Lung (tissue), 11 donors: ENCODE measurements at regions not wholly inside any gene's neighbourhood (a gene's known extent, or its start where the extent isn't known, plus 50 kb on each side); places are given as distances from the start of the nearest gene placed in this dataset.

Experiments used
- ATAC-seq: fragments of 200-7000 bp; cut with Tn5 transposase; one replicate; pipeline ENCODE4 v1.9.1; 2020; ENCODE audit warnings: moderate number of reproducible peaks; ENCODE audit not compliant: insufficient read depth, low FRiP score
- DNase-seq, 3 donors: peaks; one replicate each; pipeline ENCODE4 v3.0.0-alpha.2; 2013 to 2017
- H3K27ac ChIP-seq, 2 donors: one replicate each; pipeline ENCODE4 v1.5.1; 2013; ENCODE audit warnings: mild to moderate bottlenecking in 2 of 2, moderate library complexity in 2 of 2, control low read depth in 1 of 2, inconsistent platforms in 1 of 2, low read depth in 1 of 2, low read length in 1 of 2
- H3K27me3 ChIP-seq, 3 donors: one replicate each; pipeline ENCODE4 v1.5.1; 2013; ENCODE audit warnings: low read length in 2 of 3; ENCODE audit not compliant: control insufficient read depth in 3 of 3, insufficient read depth in 3 of 3
- H3K36me3 ChIP-seq, 4 donors: one replicate each; pipeline ENCODE4 v1.5.1; 2013; ENCODE audit warnings: low read length in 4 of 4, mild to moderate bottlenecking in 1 of 4, moderate library complexity in 1 of 4; ENCODE audit not compliant: control insufficient read depth in 4 of 4, insufficient read depth in 4 of 4
- H3K4me1 ChIP-seq, 5 donors: one replicate each; pipeline ENCODE4 v1.5.1; 2013; ENCODE audit warnings: low read length in 5 of 5, mild to moderate bottlenecking in 2 of 5, moderate library complexity in 1 of 5; ENCODE audit not compliant: control insufficient read depth in 5 of 5, insufficient read depth in 5 of 5
- H3K4me3 ChIP-seq: one replicate; pipeline ENCODE4 v1.5.1; 2013; ENCODE audit warnings: mild to moderate bottlenecking, control low read depth, moderate library complexity
- H3K9ac ChIP-seq, 2 donors: one replicate each; pipeline ENCODE4 v1.5.1; 2013; ENCODE audit warnings: low read length in 2 of 2, control low read depth in 1 of 2; ENCODE audit not compliant: insufficient read depth in 1 of 2
- H3K9me3 ChIP-seq, 4 donors: one replicate each; pipeline ENCODE4 v1.5.1; 2013; ENCODE audit warnings: low read length in 3 of 4, mild to moderate bottlenecking in 1 of 4, moderate library complexity in 1 of 4; ENCODE audit not compliant: control insufficient read depth in 4 of 4, insufficient read depth in 3 of 4
- WGBS, 2 donors: extraction: QIAGEN DNeasy Blood & Tissue Kit; methylation state at CpG; one replicate each; pipeline ENCODE4 v1.1.7; 2013; 5-methylcytosine and 5-hydroxymethylcytosine counted together
- TF ChIP-seq, protein P1 (sequence below): IDR thresholded peaks from 2 replicates; pipeline ENCODE4 v1.5.1; 2012; ENCODE audit warnings: mild to moderate bottlenecking; ENCODE audit errors: control extremely low read depth, extremely low read depth
- donor health status: control.
- donor health status: control.
- donor health status: Bipolar disorder and iron deficiency.
- donor health status: healthy.
- donor health status: DM: yes; HTN: yes; CAD: no.

DNA sequence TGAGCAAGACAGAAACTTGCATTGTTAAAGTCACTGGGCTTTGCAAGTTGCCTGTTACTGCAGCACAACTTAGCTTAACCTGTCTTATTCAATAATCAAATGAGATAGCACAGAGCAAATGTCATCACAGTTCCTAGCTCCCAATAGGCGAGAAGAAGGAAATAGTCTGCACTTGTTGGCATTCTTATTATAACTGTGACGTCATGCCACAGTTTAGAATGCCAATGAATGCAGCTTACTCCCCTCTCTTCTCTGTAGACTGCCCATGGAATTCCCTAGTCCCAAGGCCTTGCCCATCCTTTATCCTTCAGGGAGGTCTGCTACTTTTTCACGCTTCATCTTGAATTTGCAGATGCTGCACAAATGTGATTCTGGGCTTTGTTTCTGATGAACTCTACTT is 1094.9 kb upstream of the AUTS2 start:
- Histone ChIP-seq H3K9ac (no peak overlapping the region), H3K27ac (no peak overlapping the region), H3K4me3 (no peak overlapping the region), H3K4me1 (no peaks in the 10 kb centered on the region), H3K27me3 (peaks cover 0 to 2% (median 0%) of the 10 kb centered on the region in 3 donors), H3K9me3 (peaks cover 0 to 3% (median 0%) of the 10 kb centered on the region in 4 donors), H3K36me3 (no peaks in the 10 kb centered on the region)
- DNase-seq (no peak), ATAC-seq (no peak)
- 82 to 92% methylated on average over 3 of the region's 3 CpGs for WGBS, 2 donors
- TF ChIP-seq, protein P1, sequence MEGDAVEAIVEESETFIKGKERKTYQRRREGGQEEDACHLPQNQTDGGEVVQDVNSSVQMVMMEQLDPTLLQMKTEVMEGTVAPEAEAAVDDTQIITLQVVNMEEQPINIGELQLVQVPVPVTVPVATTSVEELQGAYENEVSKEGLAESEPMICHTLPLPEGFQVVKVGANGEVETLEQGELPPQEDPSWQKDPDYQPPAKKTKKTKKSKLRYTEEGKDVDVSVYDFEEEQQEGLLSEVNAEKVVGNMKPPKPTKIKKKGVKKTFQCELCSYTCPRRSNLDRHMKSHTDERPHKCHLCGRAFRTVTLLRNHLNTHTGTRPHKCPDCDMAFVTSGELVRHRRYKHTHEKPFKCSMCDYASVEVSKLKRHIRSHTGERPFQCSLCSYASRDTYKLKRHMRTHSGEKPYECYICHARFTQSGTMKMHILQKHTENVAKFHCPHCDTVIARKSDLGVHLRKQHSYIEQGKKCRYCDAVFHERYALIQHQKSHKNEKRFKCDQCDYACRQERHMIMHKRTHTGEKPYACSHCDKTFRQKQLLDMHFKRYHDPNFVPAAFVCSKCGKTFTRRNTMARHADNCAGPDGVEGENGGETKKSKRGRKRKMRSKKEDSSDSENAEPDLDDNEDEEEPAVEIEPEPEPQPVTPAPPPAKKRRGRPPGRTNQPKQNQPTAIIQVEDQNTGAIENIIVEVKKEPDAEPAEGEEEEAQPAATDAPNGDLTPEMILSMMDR: no peak

DNA sequence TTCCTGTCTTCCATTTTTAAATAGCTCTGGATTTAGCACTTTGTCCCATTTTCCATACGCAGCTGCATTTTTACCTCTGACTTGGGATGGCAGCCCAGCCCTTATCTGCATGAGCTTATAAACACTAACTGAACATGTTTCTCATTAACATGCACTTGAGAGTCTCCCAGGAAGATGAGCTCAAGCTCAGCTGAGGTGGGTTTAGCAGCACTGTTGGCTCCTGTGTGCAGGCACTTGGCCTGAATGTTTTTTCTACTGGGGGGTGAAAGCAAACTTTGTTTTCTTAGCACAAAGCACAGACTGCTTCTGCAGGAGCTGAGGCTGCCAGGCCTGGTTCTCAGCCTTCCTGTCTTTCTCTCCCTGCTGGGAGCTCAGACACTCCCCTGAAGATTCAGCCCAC is 1093.6 kb upstream of the AUTS2 start:
- Histone ChIP-seq H3K4me3 (no peak overlapping the region), H3K27ac (no peak overlapping the region), H3K9ac (no peak overlapping the region), H3K27me3 (peaks cover 0 to 2% (median 0%) of the 10 kb centered on the region in 3 donors), H3K9me3 (peaks cover 0 to 13% (median 0%) of the 10 kb centered on the region in 4 donors), H3K36me3 (no peaks in the 10 kb centered on the region), H3K4me1 (no peaks in the 10 kb centered on the region)
- ATAC-seq (no peak), DNase-seq (no peak)
- TF ChIP-seq, protein P1: no peak
- 78 to 81% methylated on average over 1 of the region's 1 CpG for WGBS, 2 donors

DNA sequence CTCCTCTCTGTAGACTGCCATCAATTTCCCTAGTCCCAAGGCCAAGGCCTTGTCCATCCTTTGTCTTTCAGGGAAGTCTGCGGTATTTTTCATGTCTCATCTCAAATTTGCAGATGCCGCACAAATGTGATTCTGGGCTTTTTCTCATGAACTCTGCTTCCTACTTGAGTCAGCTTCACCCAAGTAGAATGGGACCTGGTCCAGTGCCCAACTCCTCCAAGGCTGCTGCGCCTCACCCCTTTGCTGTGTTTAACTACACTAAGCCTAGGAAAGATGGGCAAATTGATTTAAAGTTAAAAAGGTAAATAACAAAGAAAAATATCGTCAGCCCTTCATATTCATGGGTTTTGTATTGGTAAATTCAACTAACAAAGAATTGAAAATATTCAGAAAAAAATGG is 1092.6 kb upstream of the AUTS2 start:
- Histone ChIP-seq H3K9me3 (peaks cover 0 to 15% (median 0%) of the 10 kb centered on the region in 4 donors), H3K27ac (no peak overlapping the region), H3K9ac (no peak overlapping the region), H3K4me1 (no peaks in the 10 kb centered on the region), H3K27me3 (peaks cover 0 to 2% (median 0%) of the 10 kb centered on the region in 3 donors), H3K36me3 (no peaks in the 10 kb centered on the region), H3K4me3 (no peak overlapping the region)
- no peak for DNase-seq
- TF ChIP-seq, protein P1: no peak
- 92 to 94% methylated on average over 4 of the region's 4 CpGs for WGBS, 2 donors
- ATAC-seq: no peak

DNA sequence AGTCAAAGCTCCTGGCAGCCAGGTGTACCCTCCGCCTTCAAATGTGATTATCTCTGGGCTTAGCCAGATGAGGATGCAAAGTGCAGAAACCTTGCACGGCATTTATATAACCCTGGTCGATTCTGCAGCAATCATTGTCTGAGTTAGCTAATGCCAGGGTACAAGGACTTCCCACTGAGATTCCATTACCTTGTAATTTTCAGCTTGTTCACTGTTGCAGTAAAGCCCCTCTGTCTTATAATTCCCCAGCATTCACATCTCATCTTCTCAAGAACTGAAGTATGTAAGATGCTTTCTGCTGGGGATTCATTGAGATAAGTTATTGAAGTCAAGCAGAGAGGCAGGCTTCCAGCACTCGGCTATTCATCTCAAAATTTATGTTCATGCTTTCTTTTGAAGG is 1090.6 kb upstream of the AUTS2 start:
- no peak for DNase-seq
- Histone ChIP-seq H3K27me3 (no peaks in the 10 kb centered on the region), H3K27ac (no peak overlapping the region), H3K36me3 (no peaks in the 10 kb centered on the region), H3K4me3 (no peak overlapping the region), H3K4me1 (no peaks in the 10 kb centered on the region), H3K9ac (no peak overlapping the region), H3K9me3 (peaks cover 0 to 20% (median 0%) of the 10 kb centered on the region in 4 donors)
- WGBS, 2 donors: 84 to 86% methylated on average over 4 of the region's 4 CpGs
- ATAC-seq: no peak
- TF ChIP-seq, protein P1: no peak
